GM13976 (cell line): ENCODE measurements at regions not wholly inside any gene's neighbourhood (a gene's known extent, or its start where the extent isn't known, plus 50 kb on each side); places are given as distances from the start of the nearest gene placed in this dataset.
"Not testable (repeated sequence)": the region's sequence is repeated elsewhere in the genome, so short reads cannot be mapped to it uniquely, and the experiment has no call there.

Experiments
- DNase-seq: peaks from one replicate; pipeline ENCODE4 v3.0.0; 2012; ENCODE audit warnings: low spot score
- CTCF ChIP-seq: IDR thresholded peaks from 2 replicates; pipeline ENCODE4 v1.5.1; 2012; ENCODE audit warnings: borderline replicate concordance, mild to moderate bottlenecking; ENCODE audit not compliant: insufficient read depth; ENCODE audit errors: extremely low read depth, missing control alignments, control extremely low read depth
- in situ Hi-C: fragments of 300-500 bp; cut with MboI; formaldehyde crosslinking; loops from one replicate; pipeline ENCODE4 v1.12.0; 2022; ENCODE audit warnings: low sequenced_read_pairs, mixed read lengths, inconsistent platforms; ENCODE audit not compliant: unreplicated experiment

- TF ChIP-seq CTCF: no peak
- DNase-seq: no peak
- in situ Hi-C loops: no loop called here
Observed at GRCh38 chr6:12538881-12539357, 177.6 kb upstream of the PHACTR1 start.

- DNase-seq, in situ Hi-C loops: not testable (repeated sequence)
Observed at GRCh38 chr6:12542319-12543115, 174.1 kb upstream of the PHACTR1 start.

GRCh38 chr6:12543953-12544352 lies 172.6 kb upstream of the PHACTR1 start:
- no peak for TF ChIP-seq CTCF
- in situ Hi-C loops: no loop called here
- peak; percentile 27 for DNase-seq

- no peak for DNase-seq
- TF ChIP-seq CTCF: no peak
- in situ Hi-C loops: no loop called here
Observed at GRCh38 chr6:12544821-12545565, 171.6 kb upstream of the PHACTR1 start.

- DNase-seq: no peak
Observed at GRCh38 chr6:12545619-12546409, 170.8 kb upstream of the PHACTR1 start.

GRCh38 chr6:12546410-12547002 lies 170.1 kb upstream of the PHACTR1 start:
- no peak for TF ChIP-seq CTCF
- in situ Hi-C loops: no loop called here
- DNase-seq: no peak

More at GRCh38 chr6:12545619-12546409, 170.8 kb upstream of the PHACTR1 start:
- no peak for TF ChIP-seq CTCF
- in situ Hi-C loops: no loop called here
